ENCODE measurements at regions not wholly inside any gene's neighbourhood (a gene's known extent, or its start where the extent isn't known, plus 50 kb on each side); places are given as distances from the start of the nearest gene placed in this dataset.
"Not testable (repeated sequence)": the region's sequence is repeated elsewhere in the genome, so short reads cannot be mapped to it uniquely, and the experiment has no call there.

GRCh38 chr15:38972831-38973230 lies 408.2 kb upstream of the RASGRP1 start:
- DNase-seq (ENCODE audit: low read depth), result no peak

- no peak for DNase-seq (ENCODE audit: low read depth)
These were observed 410.8 kb upstream of the RASGRP1 start for GRCh38 chr15:38975282-38975990.

- DNase-seq (ENCODE audit: low read depth), result peak; percentile 44
These were observed 426.5 kb upstream of the RASGRP1 start for GRCh38 chr15:38991126-38991525.

- peak; percentile 25 for DNase-seq (ENCODE audit: low read depth)
These were observed 427.1 kb upstream of the RASGRP1 start for GRCh38 chr15:38991701-38992100.

DNA sequence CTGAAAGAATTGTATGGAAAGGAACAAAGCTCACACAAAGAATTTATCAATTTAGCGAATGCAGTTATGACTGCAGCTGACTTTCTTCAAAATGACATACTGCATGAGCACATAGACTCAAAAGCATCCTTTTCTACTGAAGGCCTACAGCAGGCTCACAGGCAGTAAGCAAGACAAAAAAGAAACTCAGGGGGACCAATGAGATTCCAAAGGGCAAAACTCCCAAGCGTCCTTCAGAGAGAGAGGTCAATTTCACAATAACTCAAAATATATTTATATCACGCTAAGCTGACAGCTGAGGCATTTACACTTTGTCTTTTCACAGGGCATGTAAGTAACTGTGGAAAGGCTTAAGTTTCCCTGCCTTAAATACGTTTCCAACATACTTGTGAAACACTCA lies 427.9 kb upstream of the RASGRP1 start:
- no peak for DNase-seq (ENCODE audit: low read depth)

DNA sequence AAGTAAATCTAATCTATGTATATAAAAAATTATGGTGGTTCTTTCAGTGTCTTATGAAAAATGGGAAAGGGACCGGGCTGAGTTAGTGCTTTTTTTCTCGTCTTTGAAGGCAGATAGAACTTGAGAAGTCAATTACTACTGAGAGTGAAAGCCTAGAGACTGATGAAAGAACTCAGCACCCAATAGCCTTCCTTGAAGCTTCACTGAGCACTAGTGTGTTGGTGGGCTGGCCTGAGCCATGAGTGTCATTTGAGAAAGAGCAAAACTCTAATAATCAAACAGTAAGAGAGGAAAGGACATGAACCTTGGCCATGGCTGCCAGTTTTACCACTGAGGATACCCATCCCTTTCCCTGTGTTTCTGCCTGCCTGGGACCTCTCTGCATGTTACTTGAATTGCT lies 428.3 kb upstream of the RASGRP1 start:
- DNase-seq (ENCODE audit: low read depth), result no peak

DNA sequence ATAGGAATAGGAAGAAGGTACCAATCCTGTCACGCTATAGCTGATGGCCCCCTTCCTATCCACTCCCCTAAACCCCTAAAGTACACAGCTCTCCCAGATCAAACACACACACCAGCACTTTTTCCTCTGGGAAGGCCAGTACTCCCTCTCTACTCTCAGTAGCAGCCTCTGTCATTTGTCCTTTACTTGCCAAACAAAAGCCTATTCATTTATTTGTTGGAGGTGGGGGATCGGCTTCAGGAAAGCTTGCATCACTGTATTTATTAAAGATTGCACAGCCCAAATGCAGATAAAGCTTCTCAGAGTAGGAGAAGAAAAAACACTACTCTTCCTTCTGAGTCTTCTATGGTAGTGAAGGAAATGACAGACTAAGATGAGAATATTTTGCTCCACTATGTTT lies 429.7 kb upstream of the RASGRP1 start:
- no peak for DNase-seq (ENCODE audit: low read depth)

GRCh38 chr15:38996111-38996631 lies 431.6 kb upstream of the RASGRP1 start:
- peak; percentile 100 for DNase-seq (ENCODE audit: low read depth)

DNA sequence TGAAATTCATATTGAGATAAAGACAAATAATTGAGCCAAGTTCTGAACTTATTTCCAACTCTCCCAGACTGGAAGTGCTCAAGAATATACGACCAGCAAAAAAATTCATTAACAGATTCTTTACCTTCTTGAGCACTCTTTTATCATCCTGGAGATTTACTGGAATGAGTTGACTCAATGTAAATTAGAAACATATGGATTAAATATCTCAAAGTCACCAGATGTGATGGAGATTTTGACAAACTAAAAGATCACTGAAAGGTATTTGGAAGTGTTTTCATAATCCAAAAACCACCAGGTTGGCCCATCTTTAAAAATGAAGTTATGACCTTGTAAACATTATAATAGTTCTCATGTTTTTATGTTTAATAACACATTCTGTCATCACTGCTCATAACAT lies 433.2 kb upstream of the RASGRP1 start:
- DNase-seq (ENCODE audit: low read depth), result no peak

- no peak for DNase-seq (ENCODE audit: low read depth)
These were observed 435.6 kb upstream of the RASGRP1 start for GRCh38 chr15:39000008-39000734.

GRCh38 chr15:39009740-39010139 lies 445.1 kb upstream of the RASGRP1 start:
- DNase-seq (ENCODE audit: low read depth), result no peak

DNA sequence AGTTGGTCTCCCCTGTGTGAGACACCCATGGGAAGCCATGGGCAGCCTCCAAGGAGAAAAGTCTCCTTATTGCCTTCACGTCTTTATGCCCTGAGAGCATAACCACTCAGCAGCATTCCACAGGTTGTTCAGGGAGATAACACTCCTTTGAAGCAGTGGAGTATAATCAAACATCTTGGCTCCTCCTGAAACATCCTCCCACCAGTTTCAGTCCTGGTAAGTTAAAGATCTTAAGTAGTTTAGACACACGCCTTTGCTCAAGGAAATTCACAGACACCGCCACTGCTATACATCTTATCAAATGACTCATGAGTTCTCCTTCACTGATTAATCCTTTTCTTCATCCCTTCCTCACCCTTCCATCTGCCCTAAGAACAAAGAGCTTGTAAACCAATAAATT lies 446.5 kb upstream of the RASGRP1 start:
- not testable (repeated sequence) for DNase-seq (ENCODE audit: low read depth)

DNA sequence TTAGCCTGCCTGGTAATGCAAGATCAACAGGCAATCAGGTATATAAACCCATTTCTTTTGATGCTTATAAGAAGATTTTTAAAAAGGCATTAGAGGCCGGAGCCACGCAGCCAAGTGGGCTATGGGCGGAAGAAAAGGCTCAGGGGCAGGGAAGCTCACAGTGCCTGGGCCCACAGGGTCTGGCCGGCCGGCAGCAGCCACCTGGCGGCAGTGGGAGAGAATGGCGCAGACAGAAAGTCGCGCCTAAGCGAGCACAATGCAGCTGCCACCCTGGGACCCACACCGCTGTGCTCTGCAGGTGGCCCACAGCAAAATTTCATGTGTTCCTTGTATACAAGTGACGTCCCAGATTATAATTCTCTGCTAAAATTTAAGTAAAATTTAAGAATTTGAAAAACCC lies 448.6 kb upstream of the RASGRP1 start:
- no peak for DNase-seq (ENCODE audit: low read depth)

DNA sequence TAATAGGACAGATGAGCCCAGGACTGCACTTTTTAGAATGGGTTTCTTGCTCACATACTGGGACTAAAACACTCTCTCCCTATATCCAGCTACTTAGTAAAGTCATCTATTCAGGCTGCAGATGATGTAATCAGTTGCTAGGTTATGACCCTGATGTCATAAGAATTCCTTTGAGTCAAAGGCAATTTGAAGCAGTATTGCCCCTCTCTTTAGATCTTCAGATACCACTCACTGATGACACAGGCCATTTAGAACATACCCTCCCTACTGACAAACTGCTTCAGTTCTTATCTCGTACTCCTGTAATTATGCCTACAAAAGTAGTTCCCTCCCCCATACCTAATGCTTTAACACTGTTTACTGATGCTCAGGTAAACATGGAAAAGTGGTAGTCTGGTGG lies 450.1 kb upstream of the RASGRP1 start:
- DNase-seq (ENCODE audit: low read depth), result no peak

- DNase-seq (ENCODE audit: low read depth), result no peak
These were observed 452.1 kb upstream of the RASGRP1 start for GRCh38 chr15:39016706-39017105.

- DNase-seq (ENCODE audit: low read depth), result no peak
These were observed 454.4 kb upstream of the RASGRP1 start for GRCh38 chr15:39018966-39019365.

DNA sequence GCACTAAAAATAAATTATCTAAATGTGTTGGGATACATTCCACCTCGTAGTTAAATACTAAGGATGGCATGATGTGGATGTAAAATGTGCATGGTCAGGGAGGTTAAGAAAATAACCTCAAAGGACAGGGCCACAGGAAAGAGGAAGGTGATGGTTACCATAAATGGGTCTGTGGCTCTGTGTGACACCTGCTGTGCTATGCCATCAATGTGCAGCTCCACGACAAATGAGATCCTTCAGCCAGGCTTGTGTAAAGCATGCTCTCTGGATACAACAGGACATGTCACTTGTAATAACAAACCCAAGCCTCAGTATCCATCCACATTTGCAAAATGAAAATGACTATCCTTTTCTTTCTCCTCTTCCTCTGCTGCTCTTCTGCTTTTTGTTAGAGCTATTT lies 456.7 kb upstream of the RASGRP1 start:
- DNase-seq (ENCODE audit: low read depth), result no peak

GRCh38 chr15:39022532-39023305 lies 458.1 kb upstream of the RASGRP1 start:
- DNase-seq (ENCODE audit: low read depth), result no peak

- peak; percentile 49 for DNase-seq (ENCODE audit: low read depth)
These were observed 460.7 kb upstream of the RASGRP1 start for GRCh38 chr15:39025321-39025720.

- DNase-seq (ENCODE audit: low read depth), result no peak
These were observed 461.3 kb upstream of the RASGRP1 start for GRCh38 chr15:39025881-39026280.

DNA sequence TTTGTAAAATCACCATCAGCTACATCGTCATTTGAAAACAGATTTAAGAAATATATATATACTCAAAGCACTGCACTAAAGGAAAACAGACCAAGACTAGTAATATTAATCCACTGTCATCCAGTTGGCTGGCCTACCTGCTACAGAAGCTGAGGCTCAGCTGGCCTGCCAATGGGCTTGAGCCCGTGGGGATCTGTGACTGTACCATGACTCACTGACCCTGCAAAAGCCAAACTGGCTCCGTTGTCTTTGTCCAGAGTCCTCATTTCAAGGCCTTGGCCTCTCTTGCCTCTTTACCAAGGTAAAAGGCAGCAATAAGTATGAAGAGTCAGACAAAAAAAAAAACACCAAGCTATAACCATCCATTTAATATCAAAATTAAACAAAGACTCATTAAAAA lies 463.5 kb upstream of the RASGRP1 start:
- no peak for DNase-seq (ENCODE audit: low read depth)

- no peak for DNase-seq (ENCODE audit: low read depth)
These were observed 465.1 kb upstream of the RASGRP1 start for GRCh38 chr15:39029741-39030140.

Data from GM04503 (cell line).